ENCODE measurements at regions not wholly inside any gene's neighbourhood (a gene's known extent, or its start where the extent isn't known, plus 50 kb on each side); places are given as distances from the start of the nearest gene placed in this dataset.

DNA sequence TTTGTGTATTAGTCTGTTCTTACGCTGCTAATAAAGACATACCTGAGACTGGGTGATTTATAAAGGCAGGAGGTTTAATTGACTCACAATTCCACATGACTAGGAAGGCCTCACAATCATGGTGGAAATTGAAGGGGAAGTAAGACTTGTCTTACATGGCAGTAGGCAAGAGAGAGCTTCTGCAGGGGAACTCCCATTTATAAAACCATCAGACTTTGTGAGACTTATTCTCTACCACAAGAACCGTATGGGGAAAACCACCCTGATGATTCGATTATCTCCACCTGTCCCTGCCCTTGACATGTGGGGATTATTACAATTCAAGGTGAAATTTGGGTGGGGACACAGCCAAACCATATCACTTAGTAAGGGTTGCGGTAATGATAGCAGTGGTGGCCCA is 833.1 kb downstream of the FLRT2 start:
- Histone ChIP-seq H3K4me3 (ENCODE audit: insufficient read depth, low read depth, low read length) (no peak overlapping the region), H4K20me1 (ENCODE audit: insufficient read depth, low read length) (no peaks in the 10 kb centered on the region), H3K27me3 (ENCODE audit: insufficient read depth, low read length) (no peaks in the 10 kb centered on the region), H3K9ac (ENCODE audit: low read length) (no peak overlapping the region), H3K36me3 (ENCODE audit: insufficient read depth, low read length) (no peaks in the 10 kb centered on the region), H3K4me2 (ENCODE audit: low read length) (no peak overlapping the region), H3K4me1 (ENCODE audit: insufficient read depth, low read length) (no peaks in the 10 kb centered on the region), H3K79me2 (ENCODE audit: insufficient read depth, low read length) (no peaks in the 10 kb centered on the region), H3K9me3 (ENCODE audit: insufficient read depth, low read depth, low read length) (peaks cover 9% of the 10 kb centered on the region), H2AFZ (ENCODE audit: low read depth, low read length) (no peak overlapping the region), H3K27ac (ENCODE audit: low read depth, low read length) (no peak overlapping the region)
- TF ChIP-seq, protein P1, sequence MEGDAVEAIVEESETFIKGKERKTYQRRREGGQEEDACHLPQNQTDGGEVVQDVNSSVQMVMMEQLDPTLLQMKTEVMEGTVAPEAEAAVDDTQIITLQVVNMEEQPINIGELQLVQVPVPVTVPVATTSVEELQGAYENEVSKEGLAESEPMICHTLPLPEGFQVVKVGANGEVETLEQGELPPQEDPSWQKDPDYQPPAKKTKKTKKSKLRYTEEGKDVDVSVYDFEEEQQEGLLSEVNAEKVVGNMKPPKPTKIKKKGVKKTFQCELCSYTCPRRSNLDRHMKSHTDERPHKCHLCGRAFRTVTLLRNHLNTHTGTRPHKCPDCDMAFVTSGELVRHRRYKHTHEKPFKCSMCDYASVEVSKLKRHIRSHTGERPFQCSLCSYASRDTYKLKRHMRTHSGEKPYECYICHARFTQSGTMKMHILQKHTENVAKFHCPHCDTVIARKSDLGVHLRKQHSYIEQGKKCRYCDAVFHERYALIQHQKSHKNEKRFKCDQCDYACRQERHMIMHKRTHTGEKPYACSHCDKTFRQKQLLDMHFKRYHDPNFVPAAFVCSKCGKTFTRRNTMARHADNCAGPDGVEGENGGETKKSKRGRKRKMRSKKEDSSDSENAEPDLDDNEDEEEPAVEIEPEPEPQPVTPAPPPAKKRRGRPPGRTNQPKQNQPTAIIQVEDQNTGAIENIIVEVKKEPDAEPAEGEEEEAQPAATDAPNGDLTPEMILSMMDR (IDR thresholded peaks at IDR 0.05; ENCODE audit: insufficient read depth, low read depth, low read length): no peak
- no peak for TF ChIP-seq EZH2 (IDR thresholded peaks at IDR 0.05; ENCODE audit: insufficient read depth, low read length)
- no peak for FAIRE-seq
- no peaks in the 10 kb centered on the region for H3K4me1 Mint-ChIP-seq (ENCODE audit: low read depth, unreplicated experiment)
- no peaks in the 10 kb centered on the region for H3K9me3 Mint-ChIP-seq (ENCODE audit: unreplicated experiment)
- H3K36me3 Mint-ChIP-seq (ENCODE audit: low read depth, unreplicated experiment): no peaks in the 10 kb centered on the region
- DNase-seq (ENCODE audit: low read depth): no peak
- no peaks in the 10 kb centered on the region for H3K27me3 Mint-ChIP-seq (ENCODE audit: low read depth, unreplicated experiment)
- no peak overlapping the region for H3K27ac Mint-ChIP-seq (ENCODE audit: unreplicated experiment)
- H3K4me3 Mint-ChIP-seq (ENCODE audit: unreplicated experiment): no peak overlapping the region

DNA sequence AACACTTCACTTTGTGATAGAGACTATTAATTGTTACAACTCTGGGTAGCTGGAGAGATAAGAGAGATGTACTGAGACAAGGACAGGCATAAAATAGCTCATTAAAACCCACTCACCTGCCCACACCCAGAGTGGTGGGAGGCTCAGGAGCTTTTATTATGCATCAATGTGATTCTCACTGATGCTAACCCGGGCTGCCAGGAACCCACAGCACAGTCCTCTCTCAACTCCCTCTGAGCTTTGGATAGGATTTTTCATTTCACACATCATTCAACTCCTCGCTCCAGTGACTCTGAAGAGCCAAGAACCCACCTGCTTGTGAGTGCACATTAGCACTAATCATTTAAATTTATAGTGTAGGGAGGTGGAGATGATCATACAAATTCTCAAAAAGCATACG is 827.9 kb downstream of the FLRT2 start:
- no peak overlapping the region for H3K9ac ChIP-seq (ENCODE audit: low read length)
- Mint-ChIP-seq H3K9me3 (ENCODE audit: unreplicated experiment) (no peaks in the 10 kb centered on the region), H3K36me3 (ENCODE audit: low read depth, unreplicated experiment) (no peaks in the 10 kb centered on the region), H3K27me3 (ENCODE audit: low read depth, unreplicated experiment) (no peaks in the 10 kb centered on the region), H3K4me1 (ENCODE audit: low read depth, unreplicated experiment) (peaks cover 2% of the 10 kb centered on the region), H3K27ac (ENCODE audit: unreplicated experiment) (no peak overlapping the region), H3K4me3 (ENCODE audit: unreplicated experiment) (no peak overlapping the region)
- no peak overlapping the region for H3K4me2 ChIP-seq (ENCODE audit: low read length)
- no peaks in the 10 kb centered on the region for H3K36me3 ChIP-seq (ENCODE audit: insufficient read depth, low read length)
- no peak for FAIRE-seq
- no peak overlapping the region for H3K27ac ChIP-seq (ENCODE audit: low read depth, low read length)
- H4K20me1 ChIP-seq (ENCODE audit: insufficient read depth, low read length): no peaks in the 10 kb centered on the region
- no peaks in the 10 kb centered on the region for H3K4me1 ChIP-seq (ENCODE audit: insufficient read depth, low read length)
- no peak for DNase-seq (ENCODE audit: low read depth)
- no peaks in the 10 kb centered on the region for H3K27me3 ChIP-seq (ENCODE audit: insufficient read depth, low read length)
- no peaks in the 10 kb centered on the region for H3K79me2 ChIP-seq (ENCODE audit: insufficient read depth, low read length)
- TF ChIP-seq, protein P1 (IDR thresholded peaks at IDR 0.05; ENCODE audit: insufficient read depth, low read depth, low read length): no peak
- no peak for TF ChIP-seq EZH2 (IDR thresholded peaks at IDR 0.05; ENCODE audit: insufficient read depth, low read length)
- no peaks in the 10 kb centered on the region for H3K9me3 ChIP-seq (ENCODE audit: insufficient read depth, low read depth, low read length)
- H2AFZ ChIP-seq (ENCODE audit: low read depth, low read length): no peak overlapping the region
- H3K4me3 ChIP-seq (ENCODE audit: insufficient read depth, low read depth, low read length): no peak overlapping the region

DNA sequence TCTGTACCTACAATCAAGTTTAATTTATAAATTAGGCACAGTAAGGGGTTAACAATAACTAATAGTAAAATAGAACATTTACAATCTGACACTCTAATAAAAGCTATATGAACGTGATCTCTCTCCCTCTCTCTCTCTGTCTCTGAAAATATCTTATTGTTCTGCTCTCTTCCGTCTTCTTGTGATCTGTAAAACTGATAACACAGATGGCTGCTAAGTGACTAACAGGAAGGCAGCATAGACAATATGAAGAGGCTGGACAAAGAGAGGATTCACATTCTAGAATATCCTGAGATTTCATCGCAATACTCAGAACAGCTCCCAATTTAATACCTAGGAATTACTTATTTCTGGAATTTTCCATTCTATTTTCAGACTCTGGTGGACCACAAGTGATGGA is 827.2 kb downstream of the FLRT2 start:
- Mint-ChIP-seq H3K9me3 (ENCODE audit: unreplicated experiment) (no peaks in the 10 kb centered on the region), H3K27ac (ENCODE audit: unreplicated experiment) (no peak overlapping the region), H3K27me3 (ENCODE audit: low read depth, unreplicated experiment) (no peaks in the 10 kb centered on the region), H3K4me3 (ENCODE audit: unreplicated experiment) (no peak overlapping the region), H3K4me1 (ENCODE audit: low read depth, unreplicated experiment) (peaks cover 2% of the 10 kb centered on the region), H3K36me3 (ENCODE audit: low read depth, unreplicated experiment) (no peaks in the 10 kb centered on the region)
- Histone ChIP-seq H3K9me3 (ENCODE audit: insufficient read depth, low read depth, low read length) (no peaks in the 10 kb centered on the region), H3K27me3 (ENCODE audit: insufficient read depth, low read length) (no peaks in the 10 kb centered on the region), H3K9ac (ENCODE audit: low read length) (no peak overlapping the region), H2AFZ (ENCODE audit: low read depth, low read length) (no peak overlapping the region), H3K36me3 (ENCODE audit: insufficient read depth, low read length) (no peaks in the 10 kb centered on the region), H3K4me2 (ENCODE audit: low read length) (no peak overlapping the region), H3K79me2 (ENCODE audit: insufficient read depth, low read length) (no peaks in the 10 kb centered on the region), H3K4me3 (ENCODE audit: insufficient read depth, low read depth, low read length) (no peak overlapping the region), H3K27ac (ENCODE audit: low read depth, low read length) (no peak overlapping the region), H4K20me1 (ENCODE audit: insufficient read depth, low read length) (no peaks in the 10 kb centered on the region), H3K4me1 (ENCODE audit: insufficient read depth, low read length) (no peaks in the 10 kb centered on the region)
- no peak for DNase-seq (ENCODE audit: low read depth)
- FAIRE-seq: no peak
- TF ChIP-seq EZH2 (IDR thresholded peaks at IDR 0.05; ENCODE audit: insufficient read depth, low read length): no peak
- TF ChIP-seq, protein P1 (IDR thresholded peaks at IDR 0.05; ENCODE audit: insufficient read depth, low read depth, low read length): no peak
